ENCODE measurements at regions not wholly inside any gene's neighbourhood (a gene's known extent, or its start where the extent isn't known, plus 50 kb on each side); places are given as distances from the start of the nearest gene placed in this dataset.

- TF ChIP-seq, protein P1, sequence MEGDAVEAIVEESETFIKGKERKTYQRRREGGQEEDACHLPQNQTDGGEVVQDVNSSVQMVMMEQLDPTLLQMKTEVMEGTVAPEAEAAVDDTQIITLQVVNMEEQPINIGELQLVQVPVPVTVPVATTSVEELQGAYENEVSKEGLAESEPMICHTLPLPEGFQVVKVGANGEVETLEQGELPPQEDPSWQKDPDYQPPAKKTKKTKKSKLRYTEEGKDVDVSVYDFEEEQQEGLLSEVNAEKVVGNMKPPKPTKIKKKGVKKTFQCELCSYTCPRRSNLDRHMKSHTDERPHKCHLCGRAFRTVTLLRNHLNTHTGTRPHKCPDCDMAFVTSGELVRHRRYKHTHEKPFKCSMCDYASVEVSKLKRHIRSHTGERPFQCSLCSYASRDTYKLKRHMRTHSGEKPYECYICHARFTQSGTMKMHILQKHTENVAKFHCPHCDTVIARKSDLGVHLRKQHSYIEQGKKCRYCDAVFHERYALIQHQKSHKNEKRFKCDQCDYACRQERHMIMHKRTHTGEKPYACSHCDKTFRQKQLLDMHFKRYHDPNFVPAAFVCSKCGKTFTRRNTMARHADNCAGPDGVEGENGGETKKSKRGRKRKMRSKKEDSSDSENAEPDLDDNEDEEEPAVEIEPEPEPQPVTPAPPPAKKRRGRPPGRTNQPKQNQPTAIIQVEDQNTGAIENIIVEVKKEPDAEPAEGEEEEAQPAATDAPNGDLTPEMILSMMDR (IDR thresholded peaks at IDR 0.05; ENCODE audit: insufficient read depth, low read length) = no peak
- no peak for TF ChIP-seq GABPA (IDR thresholded peaks at IDR 0.05; ENCODE audit: low read depth)
- TF ChIP-seq, protein P2, sequence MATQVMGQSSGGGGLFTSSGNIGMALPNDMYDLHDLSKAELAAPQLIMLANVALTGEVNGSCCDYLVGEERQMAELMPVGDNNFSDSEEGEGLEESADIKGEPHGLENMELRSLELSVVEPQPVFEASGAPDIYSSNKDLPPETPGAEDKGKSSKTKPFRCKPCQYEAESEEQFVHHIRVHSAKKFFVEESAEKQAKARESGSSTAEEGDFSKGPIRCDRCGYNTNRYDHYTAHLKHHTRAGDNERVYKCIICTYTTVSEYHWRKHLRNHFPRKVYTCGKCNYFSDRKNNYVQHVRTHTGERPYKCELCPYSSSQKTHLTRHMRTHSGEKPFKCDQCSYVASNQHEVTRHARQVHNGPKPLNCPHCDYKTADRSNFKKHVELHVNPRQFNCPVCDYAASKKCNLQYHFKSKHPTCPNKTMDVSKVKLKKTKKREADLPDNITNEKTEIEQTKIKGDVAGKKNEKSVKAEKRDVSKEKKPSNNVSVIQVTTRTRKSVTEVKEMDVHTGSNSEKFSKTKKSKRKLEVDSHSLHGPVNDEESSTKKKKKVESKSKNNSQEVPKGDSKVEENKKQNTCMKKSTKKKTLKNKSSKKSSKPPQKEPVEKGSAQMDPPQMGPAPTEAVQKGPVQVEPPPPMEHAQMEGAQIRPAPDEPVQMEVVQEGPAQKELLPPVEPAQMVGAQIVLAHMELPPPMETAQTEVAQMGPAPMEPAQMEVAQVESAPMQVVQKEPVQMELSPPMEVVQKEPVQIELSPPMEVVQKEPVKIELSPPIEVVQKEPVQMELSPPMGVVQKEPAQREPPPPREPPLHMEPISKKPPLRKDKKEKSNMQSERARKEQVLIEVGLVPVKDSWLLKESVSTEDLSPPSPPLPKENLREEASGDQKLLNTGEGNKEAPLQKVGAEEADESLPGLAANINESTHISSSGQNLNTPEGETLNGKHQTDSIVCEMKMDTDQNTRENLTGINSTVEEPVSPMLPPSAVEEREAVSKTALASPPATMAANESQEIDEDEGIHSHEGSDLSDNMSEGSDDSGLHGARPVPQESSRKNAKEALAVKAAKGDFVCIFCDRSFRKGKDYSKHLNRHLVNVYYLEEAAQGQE (IDR thresholded peaks at IDR 0.05; ENCODE audit: insufficient replicate concordance, low read depth) = no peak
Measured at GRCh38 chr1:78367700-78368099, 123.1 kb upstream of the PTGFR start.

All from HL-60 (cell line).